Parathyroid adenoma (tissue), 2 donors: ENCODE measurements at regions not wholly inside any gene's neighbourhood (a gene's known extent, or its start where the extent isn't known, plus 50 kb on each side); places are given as distances from the start of the nearest gene placed in this dataset.

Experiments used
- H2AFZ ChIP-seq: fragments of 300-600 bp; sonication (generic); one replicate; pipeline ENCODE4 v1.7.0; 2017; ENCODE audit warnings: antibody characterized with exemption, mild to moderate bottlenecking
- H3K27ac ChIP-seq: fragments of 300-600 bp; sonication (generic); one replicate; pipeline ENCODE4 v1.7.0; 2017
- H3K27me3 ChIP-seq: fragments of 300-600 bp; sonication (generic); one replicate; pipeline ENCODE4 v1.7.0; 2017; ENCODE audit warnings: low read length; ENCODE audit not compliant: control insufficient read depth, insufficient read depth
- H3K36me3 ChIP-seq: fragments of 300-600 bp; sonication (generic); one replicate; pipeline ENCODE4 v1.7.0; 2017; ENCODE audit warnings: low read length; ENCODE audit not compliant: control insufficient read depth, insufficient read depth
- H3K4me1 ChIP-seq: fragments of 300-600 bp; sonication (generic); one replicate; pipeline ENCODE4 v1.7.0; 2017; ENCODE audit warnings: control low read depth
- H3K4me2 ChIP-seq: fragments of 300-600 bp; sonication (generic); one replicate; pipeline ENCODE4 v1.7.0; 2017; ENCODE audit warnings: low read length
- H3K4me3 ChIP-seq: fragments of 300-600 bp; sonication (generic); one replicate; pipeline ENCODE4 v1.7.0; 2017; ENCODE audit warnings: low read depth, low read length
- H3K79me2 ChIP-seq: fragments of 300-600 bp; sonication (generic); one replicate; pipeline ENCODE4 v1.7.0; 2017; ENCODE audit warnings: control low read depth
- H3K9ac ChIP-seq: fragments of 300-600 bp; sonication (generic); one replicate; pipeline ENCODE4 v1.7.0; 2017; ENCODE audit warnings: mild to moderate bottlenecking
- H3K9me3 ChIP-seq: fragments of 300-600 bp; sonication (generic); one replicate; pipeline ENCODE4 v1.7.0; 2017; ENCODE audit warnings: low read length; ENCODE audit not compliant: control insufficient read depth
- TF ChIP-seq, protein P1 (sequence below): fragments of 300-600 bp; sonication (generic); IDR thresholded peaks from one replicate; pipeline ENCODE4 v1.7.0; 2017; ENCODE audit warnings: antibody characterized with exemption, mild to moderate bottlenecking
- donor health status: primary hyperparathyroidism.

DNA sequence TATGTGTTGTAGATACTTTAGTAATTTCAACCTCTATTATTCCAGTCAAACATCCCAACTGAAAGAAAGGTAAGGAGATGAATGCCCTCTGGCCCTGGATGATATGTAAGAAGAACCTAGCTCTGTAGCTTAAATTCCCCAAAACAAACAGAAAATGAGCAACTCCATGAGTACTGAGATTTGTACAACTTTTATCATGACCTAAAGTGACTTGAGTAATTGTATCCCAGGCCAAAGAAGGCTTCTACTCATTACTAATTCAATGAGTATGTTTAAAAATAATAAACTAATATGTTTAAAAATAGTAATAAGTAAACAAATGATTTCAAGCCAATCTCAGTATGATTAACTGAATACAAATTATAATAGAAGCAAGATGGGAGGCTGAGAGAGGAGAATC is 414.0 kb upstream of the ACTBL2 start:
- H3K36me3 ChIP-seq = no peaks in the 10 kb centered on the region
- H2AFZ ChIP-seq = no peak overlapping the region
- H3K4me2 ChIP-seq = no peak overlapping the region
- no peaks in the 10 kb centered on the region for H3K27me3 ChIP-seq
- H3K9me3 ChIP-seq = no peaks in the 10 kb centered on the region
- H3K27ac ChIP-seq = no peak overlapping the region
- no peak overlapping the region for H3K4me3 ChIP-seq
- no peak overlapping the region for H3K9ac ChIP-seq
- H3K79me2 ChIP-seq = no peaks in the 10 kb centered on the region
- TF ChIP-seq, protein P1, sequence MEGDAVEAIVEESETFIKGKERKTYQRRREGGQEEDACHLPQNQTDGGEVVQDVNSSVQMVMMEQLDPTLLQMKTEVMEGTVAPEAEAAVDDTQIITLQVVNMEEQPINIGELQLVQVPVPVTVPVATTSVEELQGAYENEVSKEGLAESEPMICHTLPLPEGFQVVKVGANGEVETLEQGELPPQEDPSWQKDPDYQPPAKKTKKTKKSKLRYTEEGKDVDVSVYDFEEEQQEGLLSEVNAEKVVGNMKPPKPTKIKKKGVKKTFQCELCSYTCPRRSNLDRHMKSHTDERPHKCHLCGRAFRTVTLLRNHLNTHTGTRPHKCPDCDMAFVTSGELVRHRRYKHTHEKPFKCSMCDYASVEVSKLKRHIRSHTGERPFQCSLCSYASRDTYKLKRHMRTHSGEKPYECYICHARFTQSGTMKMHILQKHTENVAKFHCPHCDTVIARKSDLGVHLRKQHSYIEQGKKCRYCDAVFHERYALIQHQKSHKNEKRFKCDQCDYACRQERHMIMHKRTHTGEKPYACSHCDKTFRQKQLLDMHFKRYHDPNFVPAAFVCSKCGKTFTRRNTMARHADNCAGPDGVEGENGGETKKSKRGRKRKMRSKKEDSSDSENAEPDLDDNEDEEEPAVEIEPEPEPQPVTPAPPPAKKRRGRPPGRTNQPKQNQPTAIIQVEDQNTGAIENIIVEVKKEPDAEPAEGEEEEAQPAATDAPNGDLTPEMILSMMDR = no peak
- no peaks in the 10 kb centered on the region for H3K4me1 ChIP-seq

GRCh38 chr5:57895766-57896165 is 413.2 kb upstream of the ACTBL2 start:
- no peaks in the 10 kb centered on the region for H3K36me3 ChIP-seq
- no peaks in the 10 kb centered on the region for H3K9me3 ChIP-seq
- no peaks in the 10 kb centered on the region for H3K27me3 ChIP-seq
- no peak overlapping the region for H3K4me3 ChIP-seq
- H3K79me2 ChIP-seq = no peaks in the 10 kb centered on the region
- H3K27ac ChIP-seq = no peak overlapping the region
- TF ChIP-seq, protein P1 = no peak
- H3K4me2 ChIP-seq = no peak overlapping the region
- H2AFZ ChIP-seq = no peak overlapping the region
- H3K9ac ChIP-seq = no peak overlapping the region
- H3K4me1 ChIP-seq = no peaks in the 10 kb centered on the region

DNA sequence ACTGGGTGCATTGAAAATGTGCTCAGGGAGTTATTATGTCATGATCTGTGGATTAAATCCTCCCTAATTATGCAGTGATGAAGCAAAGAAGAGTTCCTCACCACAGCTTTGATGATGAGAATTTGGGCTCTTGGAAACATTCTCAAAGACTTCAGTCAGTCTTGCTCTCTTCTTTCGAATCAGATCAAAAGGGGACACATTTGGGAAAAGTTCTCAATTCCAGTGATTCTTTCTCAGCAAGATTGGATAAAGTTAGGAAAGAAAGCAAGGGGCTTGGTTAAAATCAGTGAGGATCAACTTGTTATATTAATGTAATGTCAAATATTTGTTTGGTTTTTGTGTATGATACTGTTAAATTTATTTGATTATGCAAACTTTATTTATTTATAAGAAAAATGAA is 411.3 kb upstream of the ACTBL2 start:
- no peaks in the 10 kb centered on the region for H3K36me3 ChIP-seq
- H3K27ac ChIP-seq = no peak overlapping the region
- TF ChIP-seq, protein P1 = no peak
- no peaks in the 10 kb centered on the region for H3K79me2 ChIP-seq
- no peaks in the 10 kb centered on the region for H3K27me3 ChIP-seq
- no peak overlapping the region for H3K4me2 ChIP-seq
- H3K9ac ChIP-seq = no peak overlapping the region
- no peak overlapping the region for H2AFZ ChIP-seq
- H3K9me3 ChIP-seq = no peaks in the 10 kb centered on the region
- H3K4me1 ChIP-seq = no peaks in the 10 kb centered on the region
- no peak overlapping the region for H3K4me3 ChIP-seq

- H2AFZ ChIP-seq = no peak overlapping the region
- H3K9ac ChIP-seq = no peak overlapping the region
- no peaks in the 10 kb centered on the region for H3K79me2 ChIP-seq
- no peaks in the 10 kb centered on the region for H3K4me1 ChIP-seq
- H3K27me3 ChIP-seq = no peaks in the 10 kb centered on the region
- H3K9me3 ChIP-seq = no peaks in the 10 kb centered on the region
- TF ChIP-seq, protein P1 = no peak
- no peaks in the 10 kb centered on the region for H3K36me3 ChIP-seq
- no peak overlapping the region for H3K4me3 ChIP-seq
- H3K27ac ChIP-seq = no peak overlapping the region
- H3K4me2 ChIP-seq = no peak overlapping the region
Observed at GRCh38 chr5:57891443-57891842, 408.8 kb upstream of the ACTBL2 start.

GRCh38 chr5:57889558-57889957 is 406.9 kb upstream of the ACTBL2 start:
- Histone ChIP-seq H3K4me1 (no peaks in the 10 kb centered on the region), H3K27ac (no peak overlapping the region), H3K9me3 (no peaks in the 10 kb centered on the region), H2AFZ (no peak overlapping the region), H3K4me2 (no peak overlapping the region), H3K9ac (no peak overlapping the region), H3K27me3 (no peaks in the 10 kb centered on the region), H3K4me3 (no peak overlapping the region), H3K79me2 (no peaks in the 10 kb centered on the region), H3K36me3 (no peaks in the 10 kb centered on the region)
- TF ChIP-seq, protein P1 = no peak
